ENCODE measurements at regions not wholly inside any gene's neighbourhood (a gene's known extent, or its start where the extent isn't known, plus 50 kb on each side); places are given as distances from the start of the nearest gene placed in this dataset.

DNA sequence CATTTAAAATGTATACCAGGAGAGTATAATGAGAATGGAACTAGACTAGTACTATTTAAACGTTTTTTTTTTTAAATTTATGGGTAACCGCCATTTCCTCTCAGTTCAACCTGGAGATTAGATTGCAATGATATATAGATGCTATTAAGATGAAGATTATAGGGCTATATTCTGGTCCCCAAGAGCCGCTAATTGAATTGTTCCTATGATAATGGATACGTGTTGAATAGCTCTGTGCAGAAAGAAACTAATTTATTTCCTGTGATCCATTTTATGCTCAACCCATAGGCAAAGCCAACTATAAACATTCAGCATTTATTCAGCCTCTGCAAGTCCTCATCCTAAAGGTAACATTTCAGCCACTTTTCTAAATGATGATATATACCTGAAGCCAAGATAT lies 1595.1 kb upstream of the SEL1L start:
- no peak overlapping the region for H3K27ac ChIP-seq (ENCODE audit: poor library complexity, severe bottlenecking)
- DNase-seq (ENCODE audit: low spot score) (no peak), ATAC-seq (ENCODE audit: low read depth) (no peak)
- no peaks in the 10 kb centered on the region for H3K4me1 ChIP-seq (ENCODE audit: insufficient read depth, poor library complexity, severe bottlenecking)
- H3K27me3 ChIP-seq (ENCODE audit: insufficient read depth, poor library complexity, severe bottlenecking): peaks cover 4% of the 10 kb centered on the region
- no peak overlapping the region for H3K4me3 ChIP-seq (ENCODE audit: severe bottlenecking)
- no peak for TF ChIP-seq CTCF (IDR thresholded peaks at IDR 0.05; ENCODE audit: poor library complexity, severe bottlenecking)
- no peaks in the 10 kb centered on the region for H3K9me3 ChIP-seq (ENCODE audit: severe bottlenecking)
- no peaks in the 10 kb centered on the region for H3K36me3 ChIP-seq (ENCODE audit: low read depth)

DNA sequence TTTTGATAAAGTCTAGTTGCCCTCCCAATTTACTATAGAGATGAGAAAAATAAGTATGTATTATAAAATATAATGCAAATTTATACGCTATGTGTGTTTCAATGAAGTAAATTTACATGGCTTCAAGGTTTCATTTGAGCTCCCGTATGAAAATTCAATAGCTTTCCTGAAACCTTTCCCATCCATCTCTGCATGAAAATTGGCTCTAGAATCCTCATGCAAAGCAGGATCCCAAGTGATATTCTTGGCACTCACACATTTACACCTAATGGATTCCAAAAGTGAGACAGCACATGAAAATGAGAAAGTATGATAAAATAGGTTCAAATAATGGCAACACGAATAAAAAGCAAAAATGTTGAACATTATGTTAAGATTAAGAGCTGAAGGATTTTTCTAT lies 1595.8 kb upstream of the SEL1L start:
- H3K4me3 ChIP-seq (ENCODE audit: severe bottlenecking): no peak overlapping the region
- no peaks in the 10 kb centered on the region for H3K36me3 ChIP-seq (ENCODE audit: low read depth)
- peaks cover 4% of the 10 kb centered on the region for H3K27me3 ChIP-seq (ENCODE audit: insufficient read depth, poor library complexity, severe bottlenecking)
- DNase-seq (ENCODE audit: low spot score): no peak
- TF ChIP-seq CTCF (IDR thresholded peaks at IDR 0.05; ENCODE audit: poor library complexity, severe bottlenecking): no peak
- no peak for ATAC-seq (ENCODE audit: low read depth)
- no peaks in the 10 kb centered on the region for H3K4me1 ChIP-seq (ENCODE audit: insufficient read depth, poor library complexity, severe bottlenecking)
- H3K27ac ChIP-seq (ENCODE audit: poor library complexity, severe bottlenecking): no peak overlapping the region
- no peaks in the 10 kb centered on the region for H3K9me3 ChIP-seq (ENCODE audit: severe bottlenecking)

- no peaks in the 10 kb centered on the region for H3K36me3 ChIP-seq (ENCODE audit: low read depth)
- no peak for TF ChIP-seq CTCF (IDR thresholded peaks at IDR 0.05; ENCODE audit: poor library complexity, severe bottlenecking)
- no peaks in the 10 kb centered on the region for H3K9me3 ChIP-seq (ENCODE audit: severe bottlenecking)
- no peak for DNase-seq (ENCODE audit: low spot score)
- H3K27me3 ChIP-seq (ENCODE audit: insufficient read depth, poor library complexity, severe bottlenecking): peaks cover 10% of the 10 kb centered on the region
- H3K4me1 ChIP-seq (ENCODE audit: insufficient read depth, poor library complexity, severe bottlenecking): no peaks in the 10 kb centered on the region
- no peak for ATAC-seq (ENCODE audit: low read depth)
- H3K4me3 ChIP-seq (ENCODE audit: severe bottlenecking): no peak overlapping the region
- no peak overlapping the region for H3K27ac ChIP-seq (ENCODE audit: poor library complexity, severe bottlenecking)
Observed at GRCh38 chr14:83133981-83134645, 1600.5 kb upstream of the SEL1L start.

DNA sequence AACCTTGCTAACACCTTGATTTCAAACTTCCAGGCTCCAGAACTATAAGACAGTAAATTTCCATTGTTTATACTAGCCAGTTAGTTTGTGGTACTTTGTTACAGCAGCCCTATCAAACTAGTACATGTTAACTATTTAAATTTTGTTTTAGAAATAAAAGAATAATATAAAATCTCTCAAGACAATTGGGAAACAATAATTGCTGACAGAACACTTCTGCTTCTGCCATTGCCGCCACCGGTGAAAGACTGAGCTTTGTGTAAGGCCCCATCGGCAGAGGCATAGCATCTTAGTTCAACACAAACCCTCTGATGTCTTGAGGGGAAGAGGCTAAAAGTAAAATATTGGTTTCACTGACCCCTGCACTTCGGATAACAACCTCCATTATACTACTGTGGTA lies 1607.1 kb upstream of the SEL1L start:
- H3K9me3 ChIP-seq (ENCODE audit: severe bottlenecking): no peaks in the 10 kb centered on the region
- no peaks in the 10 kb centered on the region for H3K36me3 ChIP-seq (ENCODE audit: low read depth)
- H3K27ac ChIP-seq (ENCODE audit: poor library complexity, severe bottlenecking): no peak overlapping the region
- H3K4me1 ChIP-seq (ENCODE audit: insufficient read depth, poor library complexity, severe bottlenecking): no peaks in the 10 kb centered on the region
- DNase-seq (ENCODE audit: low spot score): no peak
- ATAC-seq (ENCODE audit: low read depth): no peak
- TF ChIP-seq CTCF (IDR thresholded peaks at IDR 0.05; ENCODE audit: poor library complexity, severe bottlenecking): no peak
- H3K27me3 ChIP-seq (ENCODE audit: insufficient read depth, poor library complexity, severe bottlenecking): peaks cover 8% of the 10 kb centered on the region
- no peak overlapping the region for H3K4me3 ChIP-seq (ENCODE audit: severe bottlenecking)

GRCh38 chr14:83147006-83147405 lies 1613.4 kb upstream of the SEL1L start:
- no peak overlapping the region for H3K27ac ChIP-seq (ENCODE audit: poor library complexity, severe bottlenecking)
- ATAC-seq (ENCODE audit: low read depth): no peak

More at GRCh38 chr14:83147006-83147405, 1613.4 kb upstream of the SEL1L start:
- Histone ChIP-seq H3K4me3 (ENCODE audit: severe bottlenecking) (no peak overlapping the region), H3K4me1 (ENCODE audit: insufficient read depth, poor library complexity, severe bottlenecking) (no peaks in the 10 kb centered on the region), H3K9me3 (ENCODE audit: severe bottlenecking) (no peaks in the 10 kb centered on the region), H3K27me3 (ENCODE audit: insufficient read depth, poor library complexity, severe bottlenecking) (peaks cover 3% of the 10 kb centered on the region), H3K36me3 (ENCODE audit: low read depth) (no peaks in the 10 kb centered on the region)
- no peak for DNase-seq (ENCODE audit: low spot score)
- no peak for TF ChIP-seq CTCF (IDR thresholded peaks at IDR 0.05; ENCODE audit: poor library complexity, severe bottlenecking)

Measured in RWPE2 (cell line).